Activated CD8-positive, alpha-beta memory T cell treated with anti-CD3 and anti-CD28 coated beads, Interleukin-2, amount 10 ng/mL, durations not matched to agents 7 days and 5 days (primary cell): ENCODE measurements at regions not wholly inside any gene's neighbourhood (a gene's known extent, or its start where the extent isn't known, plus 50 kb on each side); places are given as distances from the start of the nearest gene placed in this dataset.
"Not testable (repeated sequence)": the region's sequence is repeated elsewhere in the genome, so short reads cannot be mapped to it uniquely, and the experiment has no call there.

Experiments
- ATAC-seq: fragments of 150-1000 bp; cut with Tn5 transposase; one replicate; pipeline ENCODE4 v1.10.0; 2021; ENCODE audit warnings: moderate library complexity
- CTCF ChIA-PET: fragments of 350-600 bp; sonication (Branson Sonifier 250); formaldehyde crosslinking; loops from one replicate; lab custom pipeline; 2021; ENCODE audit warnings: antibody characterized with exemption; lab: Charles Lee
- DNase-seq: peaks from one replicate; pipeline ENCODE4 v3.0.0-alpha.2; 2020
- H3K27ac Mint-ChIP-seq: one replicate; pipeline ENCODE4 v1.8.0; 2021; ENCODE audit warnings: mild to moderate bottlenecking, mixed read lengths
- H3K27me3 Mint-ChIP-seq: one replicate; pipeline ENCODE4 v1.8.0; 2021; ENCODE audit warnings: mixed read lengths
- H3K36me3 Mint-ChIP-seq: one replicate; pipeline ENCODE4 v1.8.0; 2021; ENCODE audit warnings: mild to moderate bottlenecking, mixed read lengths
- H3K4me1 Mint-ChIP-seq: one replicate; pipeline ENCODE4 v1.8.0; 2021; ENCODE audit warnings: mixed read lengths
- H3K4me3 Mint-ChIP-seq: one replicate; pipeline ENCODE4 v1.8.0; 2021; ENCODE audit warnings: mild to moderate bottlenecking, moderate library complexity, mixed read lengths
- H3K9me3 Mint-ChIP-seq: one replicate; pipeline ENCODE4 v1.8.0; 2022; ENCODE audit warnings: low read depth, mixed read lengths

DNA sequence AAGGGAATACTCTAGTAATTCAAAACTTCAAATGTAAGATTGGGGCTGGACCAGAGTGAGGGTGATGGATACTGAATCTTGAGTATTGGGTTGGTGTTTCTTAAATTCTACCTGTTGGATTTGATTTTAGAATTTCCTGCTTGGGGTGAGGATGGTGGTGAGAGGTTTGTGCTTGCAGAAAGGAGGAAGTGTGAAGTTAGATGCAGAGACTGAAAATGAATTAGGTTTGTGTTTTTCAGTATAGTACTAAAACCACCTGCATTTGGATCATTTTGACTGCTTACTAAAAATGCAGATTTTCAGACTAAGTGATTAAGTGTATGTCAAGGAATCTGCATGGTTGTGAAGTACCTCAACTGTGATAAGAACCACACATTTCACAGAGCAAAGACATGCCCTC lies 131.5 kb upstream of the CENPE start:
- H3K9me3 Mint-ChIP-seq = peaks cover 2% of the 10 kb centered on the region
- H3K36me3 Mint-ChIP-seq = no peaks in the 10 kb centered on the region
- no peak overlapping the region for H3K4me3 Mint-ChIP-seq
- no peaks in the 10 kb centered on the region for H3K4me1 Mint-ChIP-seq
- CTCF ChIA-PET = no interaction called here
- H3K27ac Mint-ChIP-seq = no peak overlapping the region
- DNase-seq = no peak
- no peak for ATAC-seq
- H3K27me3 Mint-ChIP-seq = no peaks in the 10 kb centered on the region

DNA sequence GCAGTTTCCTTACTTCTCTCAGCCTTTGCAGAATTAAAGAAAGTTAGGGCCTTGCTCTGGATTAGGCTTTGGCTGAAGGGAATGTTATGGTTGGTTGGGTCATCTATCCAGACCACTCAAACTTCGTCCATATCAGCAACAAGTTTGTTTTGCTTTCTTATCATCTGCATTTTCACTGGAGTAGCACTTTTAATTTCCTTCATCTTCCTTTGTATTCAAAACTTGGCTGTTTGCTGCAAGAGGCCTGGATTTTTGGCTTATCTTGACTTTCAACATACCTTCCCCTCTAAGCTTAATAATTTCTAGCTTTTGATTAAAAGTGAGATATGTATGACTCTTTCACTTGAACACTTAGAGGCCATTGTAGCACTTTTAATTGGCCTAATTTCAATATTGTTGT lies 126.7 kb upstream of the CENPE start:
- ATAC-seq = no peak
- Mint-ChIP-seq H3K36me3 (no peaks in the 10 kb centered on the region), H3K9me3 (no peaks in the 10 kb centered on the region), H3K27me3 (no peaks in the 10 kb centered on the region), H3K4me1 (no peaks in the 10 kb centered on the region), H3K27ac (no peak overlapping the region), H3K4me3 (no peak overlapping the region)
- CTCF ChIA-PET = no interaction called here
- no peak for DNase-seq

DNA sequence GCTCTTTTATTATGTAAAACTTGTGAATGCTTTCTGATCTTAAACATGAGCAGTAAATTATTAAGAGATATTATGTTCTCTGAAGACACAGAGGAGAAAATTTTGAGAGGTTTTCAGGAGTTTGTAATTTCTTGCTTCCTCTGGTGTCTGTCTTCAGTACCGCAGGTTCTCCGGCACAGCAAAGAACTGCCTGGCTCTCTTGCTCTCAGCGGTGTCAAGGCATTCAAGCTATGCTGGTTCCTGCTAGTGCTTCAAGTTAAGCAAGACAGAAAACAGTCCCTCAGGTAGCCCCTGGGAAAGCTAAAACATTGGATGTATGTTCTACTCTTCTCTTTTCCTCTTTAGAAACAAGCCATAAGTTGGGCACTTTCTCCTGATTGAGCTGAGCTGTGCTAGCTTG lies 120.2 kb upstream of the CENPE start:
- Mint-ChIP-seq H3K27me3 (no peaks in the 10 kb centered on the region), H3K4me3 (no peak overlapping the region), H3K36me3 (no peaks in the 10 kb centered on the region), H3K4me1 (no peaks in the 10 kb centered on the region), H3K27ac (no peak overlapping the region), H3K9me3 (peaks cover 8% of the 10 kb centered on the region)
- no peak for ATAC-seq
- CTCF ChIA-PET = no interaction called here
- no peak for DNase-seq

DNA sequence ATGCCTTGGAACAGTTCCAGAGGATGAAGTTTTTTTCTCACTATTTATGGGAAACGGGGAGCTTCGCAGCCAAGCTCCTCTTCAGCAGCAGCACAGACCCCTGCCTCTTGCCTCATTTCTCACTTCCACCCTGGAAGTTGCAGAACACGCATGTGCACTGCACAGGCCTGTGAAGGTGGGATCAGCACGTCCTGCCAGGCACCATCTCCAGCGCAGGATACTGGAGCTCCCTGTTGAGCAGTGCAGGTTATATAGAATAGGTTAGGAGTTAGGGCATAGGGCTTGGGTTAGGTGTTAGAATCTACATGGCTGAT lies 110.1 kb upstream of the CENPE start:
- no peaks in the 10 kb centered on the region for H3K4me1 Mint-ChIP-seq
- ATAC-seq (no peak), DNase-seq (no peak)
- no peaks in the 10 kb centered on the region for H3K36me3 Mint-ChIP-seq
- H3K4me3 Mint-ChIP-seq = no peak overlapping the region
- no peak overlapping the region for H3K27ac Mint-ChIP-seq
- CTCF ChIA-PET = no interaction called here
- no peaks in the 10 kb centered on the region for H3K27me3 Mint-ChIP-seq
- no peaks in the 10 kb centered on the region for H3K9me3 Mint-ChIP-seq

DNA sequence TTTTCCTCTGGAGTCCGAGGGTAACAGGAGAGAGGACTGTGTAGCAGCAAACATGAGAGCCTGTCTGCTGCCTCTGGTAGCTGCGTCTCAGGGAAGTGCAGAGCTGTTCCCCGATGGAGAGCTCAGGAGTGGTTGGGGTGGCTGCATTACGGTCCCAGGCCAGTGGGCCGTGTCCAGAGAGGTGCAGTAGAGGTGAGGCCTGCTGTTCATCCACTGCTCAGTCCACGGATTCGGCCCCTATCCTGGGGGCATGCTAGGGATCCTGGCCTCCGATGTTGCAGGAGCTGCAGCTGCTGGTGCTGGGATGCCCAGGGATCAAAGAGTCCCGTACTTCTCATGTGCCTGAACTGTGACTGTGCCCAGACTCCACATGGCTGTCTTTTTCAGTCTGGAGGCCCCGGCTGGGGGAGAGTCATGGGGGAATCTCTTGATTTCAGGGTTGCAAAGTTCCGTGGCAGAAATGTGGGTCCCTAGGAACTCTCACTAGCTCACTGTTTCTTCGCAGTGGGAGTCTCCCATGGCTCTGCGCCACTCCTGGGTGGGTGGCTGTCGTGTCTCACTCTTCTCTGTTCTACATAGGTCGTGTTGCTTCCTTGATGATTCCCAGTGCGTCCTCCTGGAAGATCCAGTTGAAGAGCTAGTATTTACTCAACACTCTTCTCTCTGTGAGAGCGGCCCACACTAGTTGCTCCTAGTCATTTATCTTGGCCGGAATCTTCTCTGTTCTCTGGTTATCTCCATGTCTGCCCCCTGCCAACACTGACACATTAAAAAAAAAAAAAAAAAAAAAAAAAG lies 109.5 kb upstream of the CENPE start:
- H3K4me1 Mint-ChIP-seq = no peaks in the 10 kb centered on the region
- no peak for ATAC-seq
- H3K4me3 Mint-ChIP-seq = no peak overlapping the region
- no peaks in the 10 kb centered on the region for H3K9me3 Mint-ChIP-seq
- CTCF ChIA-PET = no interaction called here
- no peaks in the 10 kb centered on the region for H3K27me3 Mint-ChIP-seq
- no peak for DNase-seq
- H3K27ac Mint-ChIP-seq = no peak overlapping the region
- H3K36me3 Mint-ChIP-seq = no peaks in the 10 kb centered on the region

- no peaks in the 10 kb centered on the region for H3K36me3 Mint-ChIP-seq
- no peak overlapping the region for H3K27ac Mint-ChIP-seq
- H3K4me1 Mint-ChIP-seq = no peaks in the 10 kb centered on the region
- H3K9me3 Mint-ChIP-seq = no peaks in the 10 kb centered on the region
- CTCF ChIA-PET = no interaction called here
- no peak for DNase-seq
- no peak overlapping the region for H3K4me3 Mint-ChIP-seq
- no peaks in the 10 kb centered on the region for H3K27me3 Mint-ChIP-seq
- no peak for ATAC-seq
These were observed 108.8 kb upstream of the CENPE start for GRCh38 chr4:103306870-103307375.

DNA sequence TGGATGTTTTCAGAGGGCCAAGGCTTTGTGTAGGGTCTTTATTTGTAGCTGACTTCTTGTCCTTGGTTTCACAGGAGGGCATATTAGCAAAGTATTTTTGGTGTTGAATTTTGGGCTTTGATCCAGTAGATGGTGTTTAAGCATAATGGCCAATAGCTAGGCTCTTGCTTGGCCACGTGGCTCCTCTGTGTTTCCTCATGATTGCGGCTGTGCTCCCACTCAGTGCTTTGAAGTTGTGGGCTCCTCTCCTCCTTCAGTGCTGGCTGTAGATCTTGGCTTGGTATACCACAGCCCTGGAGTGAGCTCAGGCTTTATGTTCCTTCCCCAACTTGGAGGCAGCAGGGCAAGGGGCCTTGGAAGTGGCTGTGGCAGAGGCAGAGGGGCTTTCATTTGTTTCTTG lies 107.2 kb upstream of the CENPE start:
- no peaks in the 10 kb centered on the region for H3K27me3 Mint-ChIP-seq
- CTCF ChIA-PET = no interaction called here
- no peaks in the 10 kb centered on the region for H3K9me3 Mint-ChIP-seq
- DNase-seq = no peak
- no peak overlapping the region for H3K4me3 Mint-ChIP-seq
- no peak for ATAC-seq
- H3K27ac Mint-ChIP-seq = no peak overlapping the region
- no peaks in the 10 kb centered on the region for H3K4me1 Mint-ChIP-seq
- no peaks in the 10 kb centered on the region for H3K36me3 Mint-ChIP-seq

- no peak for ATAC-seq
- no peaks in the 10 kb centered on the region for H3K9me3 Mint-ChIP-seq
- H3K4me1 Mint-ChIP-seq = no peaks in the 10 kb centered on the region
- no peak overlapping the region for H3K27ac Mint-ChIP-seq
- no peak overlapping the region for H3K4me3 Mint-ChIP-seq
- CTCF ChIA-PET = no interaction called here
- no peaks in the 10 kb centered on the region for H3K27me3 Mint-ChIP-seq
- no peaks in the 10 kb centered on the region for H3K36me3 Mint-ChIP-seq
- DNase-seq = no peak
These were observed 104.9 kb upstream of the CENPE start for GRCh38 chr4:103303011-103303410.

DNA sequence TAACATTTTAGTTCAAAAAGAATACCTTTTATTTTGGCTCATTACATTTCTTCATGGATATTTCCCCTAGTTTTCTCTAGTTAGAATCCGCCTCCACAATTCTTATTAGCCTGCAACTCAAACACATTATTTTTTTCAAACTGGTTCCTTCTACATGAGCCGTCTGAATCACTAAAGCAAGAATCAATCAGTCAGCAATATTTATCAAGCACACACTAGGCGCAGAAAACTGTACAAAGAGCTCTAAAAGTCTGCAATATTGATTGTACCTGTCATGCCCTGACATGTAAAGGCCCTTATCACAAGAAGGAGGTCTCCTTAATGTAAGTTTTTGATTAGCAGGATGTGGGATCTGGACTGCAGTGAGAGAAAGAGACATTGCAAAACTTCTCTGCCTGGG lies 94.8 kb upstream of the CENPE start:
- no peak for DNase-seq
- Mint-ChIP-seq H3K27me3 (peaks cover 3% of the 10 kb centered on the region), H3K27ac (no peak overlapping the region), H3K4me1 (no peaks in the 10 kb centered on the region), H3K9me3 (no peaks in the 10 kb centered on the region), H3K36me3 (no peaks in the 10 kb centered on the region), H3K4me3 (no peak overlapping the region)
- CTCF ChIA-PET = no interaction called here
- no peak for ATAC-seq

GRCh38 chr4:103292373-103292772 lies 94.2 kb upstream of the CENPE start:
- H3K4me1 Mint-ChIP-seq = no peaks in the 10 kb centered on the region

GRCh38 chr4:103289186-103289585 lies 91.0 kb upstream of the CENPE start:
- no peaks in the 10 kb centered on the region for H3K9me3 Mint-ChIP-seq
- no peak overlapping the region for H3K4me3 Mint-ChIP-seq
- ATAC-seq (no peak), DNase-seq (no peak)
- no peak overlapping the region for H3K27ac Mint-ChIP-seq
- no peaks in the 10 kb centered on the region for H3K36me3 Mint-ChIP-seq
- CTCF ChIA-PET = no interaction called here
- no peaks in the 10 kb centered on the region for H3K4me1 Mint-ChIP-seq
- peaks cover 3% of the 10 kb centered on the region for H3K27me3 Mint-ChIP-seq

More at GRCh38 chr4:103292373-103292772, 94.2 kb upstream of the CENPE start:
- CTCF ChIA-PET = no interaction called here
- Mint-ChIP-seq H3K27ac (no peak overlapping the region), H3K9me3 (no peaks in the 10 kb centered on the region), H3K4me3 (no peak overlapping the region), H3K36me3 (no peaks in the 10 kb centered on the region), H3K27me3 (peaks cover 3% of the 10 kb centered on the region)
- no peak for ATAC-seq
- no peak for DNase-seq

GRCh38 chr4:103272174-103272573 lies 74.0 kb upstream of the CENPE start:
- DNase-seq (no peak), ATAC-seq (no peak)
- Mint-ChIP-seq H3K4me3 (no peak overlapping the region), H3K36me3 (no peaks in the 10 kb centered on the region), H3K27ac (no peak overlapping the region), H3K4me1 (no peaks in the 10 kb centered on the region), H3K27me3 (no peaks in the 10 kb centered on the region), H3K9me3 (no peaks in the 10 kb centered on the region)
- CTCF ChIA-PET = no interaction called here

DNA sequence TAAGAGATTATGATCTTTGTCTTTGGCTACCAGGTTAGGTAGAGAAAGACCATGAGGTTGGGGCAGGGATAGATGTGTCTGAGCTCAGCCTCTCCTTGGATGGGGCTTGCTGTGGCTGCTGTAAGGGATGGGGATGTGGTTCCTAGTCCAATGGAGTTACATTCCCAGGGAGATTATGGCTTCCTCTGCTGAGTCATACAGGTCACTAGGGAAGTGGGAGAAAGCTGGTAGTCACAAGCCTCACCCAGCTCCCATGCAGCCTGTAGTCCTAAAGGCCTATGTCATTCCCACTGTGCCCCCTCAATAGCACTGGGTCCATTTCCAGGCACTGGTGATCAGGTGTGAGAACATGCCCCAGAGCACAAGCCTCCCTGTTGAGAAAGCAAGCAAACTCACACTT lies 70.6 kb upstream of the CENPE start:
- no peaks in the 10 kb centered on the region for H3K4me1 Mint-ChIP-seq
- H3K36me3 Mint-ChIP-seq = no peaks in the 10 kb centered on the region
- CTCF ChIA-PET = no interaction called here
- DNase-seq = no peak
- no peak overlapping the region for H3K4me3 Mint-ChIP-seq
- no peak for ATAC-seq
- no peaks in the 10 kb centered on the region for H3K9me3 Mint-ChIP-seq
- H3K27ac Mint-ChIP-seq = no peak overlapping the region
- H3K27me3 Mint-ChIP-seq = peaks cover 7% of the 10 kb centered on the region

GRCh38 chr4:103264905-103265304 lies 66.8 kb upstream of the CENPE start:
- Mint-ChIP-seq H3K27me3 (peaks cover 13% of the 10 kb centered on the region), H3K9me3 (no peaks in the 10 kb centered on the region), H3K4me3 (no peak overlapping the region), H3K36me3 (no peaks in the 10 kb centered on the region), H3K4me1 (no peaks in the 10 kb centered on the region), H3K27ac (no peak overlapping the region)
- CTCF ChIA-PET = no interaction called here
- DNase-seq = no peak
- ATAC-seq = no peak

GRCh38 chr4:103256068-103256467 lies 57.9 kb upstream of the CENPE start:
- H3K9me3 Mint-ChIP-seq, H3K4me3 Mint-ChIP-seq, H3K36me3 Mint-ChIP-seq, H3K27ac Mint-ChIP-seq, DNase-seq, H3K4me1 Mint-ChIP-seq, ATAC-seq, CTCF ChIA-PET: not testable (repeated sequence)
- peaks cover 13% of the 10 kb centered on the region for H3K27me3 Mint-ChIP-seq
